ENCODE measurements at regions not wholly inside any gene's neighbourhood (a gene's known extent, or its start where the extent isn't known, plus 50 kb on each side); places are given as distances from the start of the nearest gene placed in this dataset.

GRCh38 chr13:111038887-111039286 is 76.2 kb upstream of the ARHGEF7 start:
- DNase-seq (ENCODE audit: low spot score) = no peak

GRCh38 chr13:111037927-111038326 is 77.2 kb upstream of the ARHGEF7 start:
- no peak for DNase-seq (ENCODE audit: low spot score)

GRCh38 chr13:111036665-111037064 is 78.4 kb upstream of the ARHGEF7 start:
- DNase-seq (ENCODE audit: low spot score) = no peak

GRCh38 chr13:111035861-111036260 is 79.2 kb upstream of the ARHGEF7 start:
- no peak for DNase-seq (ENCODE audit: low spot score)

- peak; percentile 43 for DNase-seq (ENCODE audit: low spot score)
These were observed 80.3 kb upstream of the ARHGEF7 start for GRCh38 chr13:111034811-111035210.

- no peak for DNase-seq (ENCODE audit: low spot score)
These were observed 81.7 kb upstream of the ARHGEF7 start for GRCh38 chr13:111033172-111034130.

- DNase-seq (ENCODE audit: low spot score) = peak; percentile 87
These were observed 83.6 kb upstream of the ARHGEF7 start for GRCh38 chr13:111031531-111031961.

- DNase-seq (ENCODE audit: low spot score) = no peak
These were observed 85.0 kb upstream of the ARHGEF7 start for GRCh38 chr13:111029957-111030609.

GRCh38 chr13:111027458-111028439 is 87.4 kb upstream of the ARHGEF7 start:
- DNase-seq (ENCODE audit: low spot score) = no peak

GRCh38 chr13:111025310-111025709 is 89.8 kb upstream of the ARHGEF7 start:
- no peak for DNase-seq (ENCODE audit: low spot score)

GRCh38 chr13:111022886-111023285 is 92.2 kb upstream of the ARHGEF7 start:
- DNase-seq (ENCODE audit: low spot score) = no peak

GRCh38 chr13:111022241-111022640 is 92.9 kb upstream of the ARHGEF7 start:
- DNase-seq (ENCODE audit: low spot score) = no peak

GRCh38 chr13:111021270-111021669 is 93.8 kb upstream of the ARHGEF7 start:
- no peak for DNase-seq (ENCODE audit: low spot score)

GRCh38 chr13:111020546-111020945 is 94.6 kb upstream of the ARHGEF7 start:
- no peak for DNase-seq (ENCODE audit: low spot score)

- DNase-seq (ENCODE audit: low spot score) = no peak
These were observed 95.1 kb upstream of the ARHGEF7 start for GRCh38 chr13:111020021-111020420.

GRCh38 chr13:111017755-111018459 is 97.2 kb upstream of the ARHGEF7 start:
- DNase-seq (ENCODE audit: low spot score) = no peak

- DNase-seq (ENCODE audit: low spot score) = no peak
These were observed 98.3 kb upstream of the ANKRD10 start for GRCh38 chr13:111013196-111013595.

GRCh38 chr13:111011899-111012298 is 97.0 kb upstream of the ANKRD10 start:
- DNase-seq (ENCODE audit: low spot score) = peak; percentile 18

GRCh38 chr13:111008351-111008750 is 93.5 kb upstream of the ANKRD10 start:
- no peak for DNase-seq (ENCODE audit: low spot score)

- DNase-seq (ENCODE audit: low spot score) = no peak
These were observed 92.3 kb upstream of the ANKRD10 start for GRCh38 chr13:111007209-111007608.

GRCh38 chr13:111006506-111007031 is 91.7 kb upstream of the ANKRD10 start:
- peak; percentile 87 for DNase-seq (ENCODE audit: low spot score)

Measured in GM03348 (cell line).